Ovary (tissue), 7 donors: ENCODE measurements at regions not wholly inside any gene's neighbourhood (a gene's known extent, or its start where the extent isn't known, plus 50 kb on each side); places are given as distances from the start of the nearest gene placed in this dataset.
A peak's percentile ranks its signal among the peaks of the same experiment; 100 is the strongest.

ENCODE experiments used
- DNase-seq, 5 donors: peaks; one replicate each; pipeline ENCODE4 v3.0.0-alpha.2; 2019 to 2020
- H3K27ac ChIP-seq, 2 donors: fragments of 200-600 bp; one replicate each; pipeline versions ENCODE4 v1.5.1 to v1.8.0; 2019 to 2022
- H3K27me3 ChIP-seq: fragments of 200-600 bp; one replicate; pipeline ENCODE4 v1.8.0; 2022
- H3K36me3 ChIP-seq: fragments of 200-600 bp; sonication (generic); one replicate; pipeline ENCODE4 v1.5.1; 2019
- H3K4me1 ChIP-seq: one replicate; pipeline ENCODE4 v1.8.1; 2013; ENCODE audit warnings: mild to moderate bottlenecking, moderate library complexity; ENCODE audit not compliant: insufficient read depth
- H3K4me3 ChIP-seq: fragments of 200-600 bp; sonication (generic); one replicate; pipeline ENCODE4 v1.5.1; 2017
- H3K9me3 ChIP-seq, 2 donors: fragments of 200-600 bp in 1 of 2; sonication (generic) in 1 of 2; one replicate each; pipeline versions ENCODE4 v1.5.1 to v1.8.1; 2013 to 2019; ENCODE audit warnings: mild to moderate bottlenecking in 1 of 2, moderate library complexity in 1 of 2
- CTCF ChIP-seq, 3 donors: fragments of 450-650 bp in 2 of 3; fragments of 200-600 bp in 1 of 3; IDR thresholded peaks; one replicate each; pipeline versions ENCODE4 v1.5.1 to v1.8.0; 2016 to 2022; ENCODE audit warnings: antibody characterized with exemption in 3 of 3, mild to moderate bottlenecking in 1 of 3
- EP300 ChIP-seq: sonication (generic); formaldehyde crosslinking; IDR thresholded peaks from one replicate; pipeline ENCODE4 v1.6.1; 2017; ENCODE audit warnings: antibody characterized with exemption
- POLR2A ChIP-seq: fragments of 450-650 bp; IDR thresholded peaks from one replicate; pipeline ENCODE4 v1.6.1; 2017; ENCODE audit warnings: antibody characterized with exemption, mild to moderate bottlenecking, moderate library complexity
- WGBS, 3 donors: extraction: QIAGEN DNeasy Blood & Tissue Kit in 1 of 3; methylation state at CpG; one replicate each; pipeline versions ENCODE4 v1.1.5 to v1.1.7; 2013 to 2017; 5-methylcytosine and 5-hydroxymethylcytosine counted together
- intact Hi-C, 4 donors: fragments of 100-400 bp; cut with DNase I; formaldehyde crosslinking; loops; one replicate each; pipeline versions ENCODE4 v1.11.0 to v1.15.1; 2022 to 2023
- donor health status: DM: no; HTN: no; CAD: no; lungs with moderate emphysema.
- donor health status: DM: no; HTN: no; CAD: no.
- donor health status: Bipolar disorder and iron deficiency.
- donor health status: DM: no; HTN: no; CAD: no.
- donor health status: DM: yes; HTN: yes; CAD: no.

GRCh38 chr4:41880840-41881831, 54.1 kb upstream of the TMEM33 start:
- 1 to 3% (median 2%) methylated on average over 56 to 79 of the region's 79 CpGs for WGBS, 3 donors
- intact Hi-C loops, result loop anchor here (5.0 to 10.0 kb wide), 4 partner anchors 179 to 596 kb away; no protein-coding TSS in a partner anchor
- DNase-seq, result no peak
- Histone ChIP-seq H3K36me3 (no peaks in the 10 kb centered on the region), H3K4me1 (peaks cover 7% of the 10 kb centered on the region), H3K9me3 (no peaks in the 10 kb centered on the region), H3K27me3 (no peaks in the 10 kb centered on the region), H3K27ac (no peak overlapping the region), H3K4me3 (peak overlapping the region; percentile 26)
- TF ChIP-seq EP300 (no peak), CTCF (IDR thresholded peaks at IDR 0.05) (no peak), POLR2A (no peak)

DNA sequence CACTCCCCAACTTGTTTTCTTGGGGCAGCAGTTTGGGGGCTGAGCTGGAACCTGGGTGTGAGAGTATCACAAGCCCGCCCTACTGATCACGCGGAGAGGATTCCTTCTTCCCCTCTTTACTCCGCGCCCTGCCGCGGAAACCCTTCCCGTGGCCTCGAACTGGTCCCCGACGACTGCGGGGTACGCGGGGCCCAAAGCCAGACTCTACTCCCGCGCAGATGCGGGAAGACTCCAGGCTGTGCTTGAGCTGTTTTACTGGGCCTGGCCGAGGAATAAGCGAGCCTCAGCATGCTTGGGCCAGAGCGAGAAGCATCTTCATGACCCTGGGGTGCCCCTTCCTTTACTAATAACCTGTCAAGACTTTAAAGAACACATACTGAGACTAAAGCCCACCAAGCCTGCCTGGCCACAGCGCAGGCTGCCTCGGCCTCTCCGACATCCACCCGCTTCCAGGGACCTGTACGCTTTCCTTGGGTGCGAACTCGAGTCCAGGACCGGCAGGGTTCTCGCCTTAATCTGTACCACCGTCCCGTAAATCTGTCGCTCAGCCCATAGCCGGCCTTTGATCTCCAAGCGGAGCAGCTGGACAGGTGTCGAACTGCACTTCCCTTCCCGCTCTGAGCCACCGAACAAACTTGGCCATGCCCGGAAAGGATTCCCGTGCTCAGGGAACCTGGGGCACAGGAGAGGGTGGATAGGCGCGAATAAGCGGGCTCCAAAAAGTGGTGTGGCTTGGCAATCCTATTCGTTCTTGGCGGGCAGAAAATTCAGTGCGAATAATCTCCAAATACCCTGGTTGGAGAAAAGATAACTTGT, 55.0 kb upstream of the TMEM33 start:
- DNase-seq, result no peak
- WGBS, 3 donors, result 5 to 8% (median 8%) methylated on average over 45 of the region's 45 CpGs
- H3K27ac ChIP-seq, result no peak overlapping the region

DNA sequence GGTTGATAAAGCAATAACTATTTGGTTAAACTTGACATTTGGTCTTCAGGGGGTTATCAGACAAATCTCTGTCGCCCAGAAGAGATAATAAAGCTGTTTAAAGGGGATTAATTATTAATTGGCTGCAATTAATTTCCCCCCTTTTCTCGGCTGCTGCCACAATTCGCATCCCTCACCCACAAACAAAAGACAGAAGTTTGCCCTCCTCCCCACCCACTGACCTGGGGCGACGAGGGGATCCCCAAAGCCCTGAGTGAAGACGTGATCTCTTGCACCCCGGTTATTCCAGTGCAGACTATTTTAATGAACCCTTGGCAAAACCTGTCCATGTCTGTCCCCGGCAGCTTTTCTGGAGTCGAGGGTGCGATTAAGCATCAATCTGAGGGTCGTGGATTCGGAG, 55.7 kb upstream of the TMEM33 start:
- H3K4me3 ChIP-seq, result no peak overlapping the region
- H3K27ac ChIP-seq, result no peak overlapping the region
- TF ChIP-seq POLR2A (no peak), CTCF (IDR thresholded peaks at IDR 0.05) (no peak), EP300 (no peak)
- intact Hi-C loops, result no loop called here
- H3K9me3 ChIP-seq, result no peaks in the 10 kb centered on the region
- peaks cover 7% of the 10 kb centered on the region for H3K4me1 ChIP-seq
- no peaks in the 10 kb centered on the region for H3K27me3 ChIP-seq
- no peak for DNase-seq
- WGBS, 3 donors, result 12 to 17% (median 16%) methylated on average over 12 of the region's 12 CpGs
- no peaks in the 10 kb centered on the region for H3K36me3 ChIP-seq

More for the DNA sequence above, 55.0 kb upstream of the TMEM33 start:
- Histone ChIP-seq H3K9me3 (no peaks in the 10 kb centered on the region), H3K4me3 (no peak overlapping the region), H3K4me1 (peaks cover 7% of the 10 kb centered on the region), H3K27me3 (no peaks in the 10 kb centered on the region), H3K36me3 (no peaks in the 10 kb centered on the region)
- TF ChIP-seq EP300, result no peak
- no peak for TF ChIP-seq CTCF (IDR thresholded peaks at IDR 0.05)
- TF ChIP-seq POLR2A, result no peak
- intact Hi-C loops, result loop anchor here (5.0 to 10.0 kb wide), 4 partner anchors 178 to 595 kb away; no protein-coding TSS in a partner anchor

DNA sequence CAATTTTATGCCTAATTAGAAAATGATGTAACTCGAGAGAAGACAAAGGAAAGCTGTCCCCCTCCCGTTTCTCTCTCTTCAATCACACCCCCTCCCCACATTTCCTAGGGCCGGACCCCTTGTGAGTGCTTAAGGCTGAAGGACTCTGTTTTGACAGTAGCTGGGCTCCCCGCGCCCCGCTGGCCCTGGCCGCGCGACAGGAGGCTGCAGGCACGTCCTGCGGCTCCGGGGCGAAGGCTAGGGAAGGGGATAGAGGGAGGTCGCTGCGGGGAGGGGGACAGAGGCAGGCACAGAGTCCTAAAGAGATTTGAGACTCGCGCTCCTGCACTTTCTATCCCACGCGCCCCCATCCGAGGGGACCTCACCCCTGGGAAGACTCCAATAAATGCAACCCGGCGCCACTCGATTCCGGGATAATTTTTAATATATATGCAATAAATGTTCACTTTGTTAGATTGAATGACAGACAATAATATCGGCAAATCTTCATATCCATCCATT, 56.2 kb upstream of the TMEM33 start:
- Histone ChIP-seq H3K36me3 (no peaks in the 10 kb centered on the region), H3K4me3 (no peak overlapping the region), H3K27me3 (no peaks in the 10 kb centered on the region), H3K27ac (no peak overlapping the region), H3K9me3 (no peaks in the 10 kb centered on the region), H3K4me1 (peaks cover 7% of the 10 kb centered on the region)
- WGBS, 3 donors, result 11 to 13% (median 11%) methylated on average over 25 of the region's 25 CpGs
- TF ChIP-seq POLR2A, result no peak
- TF ChIP-seq EP300, result no peak
- no peak for TF ChIP-seq CTCF (IDR thresholded peaks at IDR 0.05)
- intact Hi-C loops, result no loop called here
- no peak for DNase-seq
